ENCODE measurements at regions not wholly inside any gene's neighbourhood (a gene's known extent, or its start where the extent isn't known, plus 50 kb on each side); places are given as distances from the start of the nearest gene placed in this dataset.
"Not testable (repeated sequence)": the region's sequence is repeated elsewhere in the genome, so short reads cannot be mapped to it uniquely, and the experiment has no call there.

DNA sequence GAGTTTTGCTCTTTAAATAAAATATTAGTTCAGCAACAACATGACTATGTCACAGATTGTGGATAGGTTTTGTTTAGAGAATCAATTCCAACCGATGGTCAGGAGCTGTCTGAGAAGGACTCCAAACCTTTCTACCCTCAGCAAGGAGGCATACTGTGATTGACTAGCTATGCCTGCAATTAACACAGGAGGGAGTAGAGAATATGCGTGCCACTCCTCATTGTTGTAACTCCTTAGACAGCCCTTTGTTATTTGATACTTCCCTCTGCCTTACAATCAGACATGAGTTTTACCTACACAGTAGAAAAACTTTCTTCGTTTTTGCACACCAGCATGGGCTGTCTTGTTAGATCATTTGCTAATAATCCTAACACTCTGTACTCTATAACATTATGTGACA is 796.5 kb downstream of the PRIM2 start:
- no peak for DNase-seq
- TF ChIP-seq, protein P1, sequence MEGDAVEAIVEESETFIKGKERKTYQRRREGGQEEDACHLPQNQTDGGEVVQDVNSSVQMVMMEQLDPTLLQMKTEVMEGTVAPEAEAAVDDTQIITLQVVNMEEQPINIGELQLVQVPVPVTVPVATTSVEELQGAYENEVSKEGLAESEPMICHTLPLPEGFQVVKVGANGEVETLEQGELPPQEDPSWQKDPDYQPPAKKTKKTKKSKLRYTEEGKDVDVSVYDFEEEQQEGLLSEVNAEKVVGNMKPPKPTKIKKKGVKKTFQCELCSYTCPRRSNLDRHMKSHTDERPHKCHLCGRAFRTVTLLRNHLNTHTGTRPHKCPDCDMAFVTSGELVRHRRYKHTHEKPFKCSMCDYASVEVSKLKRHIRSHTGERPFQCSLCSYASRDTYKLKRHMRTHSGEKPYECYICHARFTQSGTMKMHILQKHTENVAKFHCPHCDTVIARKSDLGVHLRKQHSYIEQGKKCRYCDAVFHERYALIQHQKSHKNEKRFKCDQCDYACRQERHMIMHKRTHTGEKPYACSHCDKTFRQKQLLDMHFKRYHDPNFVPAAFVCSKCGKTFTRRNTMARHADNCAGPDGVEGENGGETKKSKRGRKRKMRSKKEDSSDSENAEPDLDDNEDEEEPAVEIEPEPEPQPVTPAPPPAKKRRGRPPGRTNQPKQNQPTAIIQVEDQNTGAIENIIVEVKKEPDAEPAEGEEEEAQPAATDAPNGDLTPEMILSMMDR (IDR thresholded peaks at IDR 0.05 in 4 of 5, conservative IDR thresholded peaks at IDR 0.05 in 1 of 5): no peak
- no peak for TF ChIP-seq POLR2A (IDR thresholded peaks at IDR 0.05)
- intact Hi-C loops (cut with DNase I; ENCODE audit: low total_unique reads): no loop called here
- no peaks in the 10 kb centered on the region for H3K9me3 ChIP-seq
- no peaks in the 10 kb centered on the region for H3K36me3 ChIP-seq
- in situ Hi-C loops (cut with MboI; ENCODE audit: low sequenced_read_pairs in 4 of 4): no loop called here
- H3K27ac ChIP-seq: no peak overlapping the region
- H3K4me3 ChIP-seq: no peak overlapping the region
- H3K4me1 ChIP-seq: no peaks in the 10 kb centered on the region
- no peak for ATAC-seq
- H3K27me3 ChIP-seq: no peaks in the 10 kb centered on the region

DNA sequence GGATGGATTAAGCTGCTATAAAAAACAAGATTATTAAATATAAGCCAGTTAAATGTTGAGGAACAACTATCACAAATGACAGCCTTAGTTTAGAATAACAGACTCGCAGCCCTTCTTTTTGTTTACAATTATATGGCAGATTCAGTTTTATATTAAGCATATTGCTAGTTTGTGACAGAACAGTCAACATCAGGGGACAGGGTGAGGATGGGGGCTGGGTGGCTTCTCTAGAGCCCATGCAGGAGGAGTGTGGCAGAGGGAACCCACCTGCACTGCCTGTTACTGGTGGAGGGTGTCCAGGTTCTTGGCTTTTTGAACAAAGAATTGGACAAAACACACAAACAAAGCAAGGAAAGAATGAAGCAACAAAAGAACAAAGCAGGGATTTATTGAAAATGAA is 799.7 kb downstream of the PRIM2 start:
- H3K4me1 ChIP-seq; ATAC-seq; H3K27ac ChIP-seq; H3K36me3 ChIP-seq; DNase-seq; H3K4me3 ChIP-seq; H3K27me3 ChIP-seq; in situ Hi-C loops (cut with MboI; ENCODE audit: low sequenced_read_pairs in 4 of 4); H3K9me3 ChIP-seq; intact Hi-C loops (cut with DNase I; ENCODE audit: low total_unique reads): not testable (repeated sequence)

DNA sequence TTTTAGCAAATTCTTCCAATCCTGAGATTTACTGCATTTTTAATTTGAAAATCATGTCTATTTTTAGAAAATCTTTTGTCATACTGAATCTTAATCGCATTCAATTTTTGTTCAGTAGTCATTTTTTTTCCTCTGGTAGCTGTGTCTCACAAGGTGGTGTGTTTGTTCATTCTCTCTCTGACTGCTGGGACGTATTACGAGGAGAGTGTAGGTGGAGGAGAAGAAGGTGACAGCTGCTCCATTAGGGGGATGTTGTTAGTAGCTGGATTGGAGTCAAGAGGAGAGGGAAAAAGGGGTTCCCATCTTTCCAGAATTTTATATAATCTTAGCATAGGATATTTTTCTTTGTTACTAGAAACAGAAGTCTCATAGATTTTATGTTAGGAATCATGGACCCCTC is 804.2 kb downstream of the PRIM2 start:
- H3K27me3 ChIP-seq; H3K4me1 ChIP-seq; DNase-seq; in situ Hi-C loops (cut with MboI; ENCODE audit: low sequenced_read_pairs in 4 of 4); H3K27ac ChIP-seq; H3K4me3 ChIP-seq; intact Hi-C loops (cut with DNase I; ENCODE audit: low total_unique reads); H3K9me3 ChIP-seq; H3K36me3 ChIP-seq; ATAC-seq: not testable (repeated sequence)

DNA sequence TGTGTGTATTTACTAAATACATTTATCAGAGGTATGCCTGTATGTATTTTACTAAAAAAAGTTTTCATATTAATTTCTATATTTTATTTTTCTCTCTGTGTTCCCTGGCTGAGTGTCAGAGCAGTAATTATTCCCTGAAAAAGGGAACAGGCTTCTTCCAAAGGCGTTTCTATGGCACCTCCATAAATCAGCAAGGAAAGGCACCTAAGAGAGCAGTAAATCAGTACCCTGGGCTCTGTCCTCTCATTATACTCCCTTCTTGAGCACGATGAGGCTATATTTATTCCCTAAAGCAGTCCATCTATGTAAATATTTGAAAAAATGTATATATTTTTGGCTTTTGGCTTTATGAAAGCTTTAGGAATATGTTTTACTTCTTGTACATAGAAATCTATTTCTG is 806.3 kb downstream of the PRIM2 start:
- in situ Hi-C loops (cut with MboI; ENCODE audit: low sequenced_read_pairs in 4 of 4); intact Hi-C loops (cut with DNase I; ENCODE audit: low total_unique reads); ATAC-seq; DNase-seq; H3K27ac ChIP-seq; H3K36me3 ChIP-seq; H3K4me3 ChIP-seq; H3K27me3 ChIP-seq; H3K9me3 ChIP-seq; H3K4me1 ChIP-seq: not testable (repeated sequence)

DNA sequence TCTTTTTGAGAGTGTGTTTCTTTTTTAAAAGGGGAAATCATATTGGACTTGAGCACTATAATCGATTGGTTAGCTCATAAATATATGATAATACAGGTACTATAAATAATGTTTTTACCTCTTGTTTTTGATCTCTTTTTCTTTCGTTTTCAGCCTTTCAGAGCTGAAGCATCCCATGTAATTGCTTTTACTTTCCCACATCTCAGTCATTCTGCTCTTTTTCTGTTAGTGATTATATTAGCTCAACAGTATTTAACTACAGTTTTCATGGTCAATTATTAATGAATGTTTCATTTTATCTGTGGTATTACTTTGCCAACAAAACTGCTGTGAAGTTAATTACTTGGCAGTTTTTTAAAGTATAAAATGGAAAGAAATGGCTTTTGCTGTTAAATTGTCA is 811.1 kb downstream of the PRIM2 start:
- in situ Hi-C loops (cut with MboI; ENCODE audit: low sequenced_read_pairs in 4 of 4); intact Hi-C loops (cut with DNase I; ENCODE audit: low total_unique reads): not testable (repeated sequence)

DNA sequence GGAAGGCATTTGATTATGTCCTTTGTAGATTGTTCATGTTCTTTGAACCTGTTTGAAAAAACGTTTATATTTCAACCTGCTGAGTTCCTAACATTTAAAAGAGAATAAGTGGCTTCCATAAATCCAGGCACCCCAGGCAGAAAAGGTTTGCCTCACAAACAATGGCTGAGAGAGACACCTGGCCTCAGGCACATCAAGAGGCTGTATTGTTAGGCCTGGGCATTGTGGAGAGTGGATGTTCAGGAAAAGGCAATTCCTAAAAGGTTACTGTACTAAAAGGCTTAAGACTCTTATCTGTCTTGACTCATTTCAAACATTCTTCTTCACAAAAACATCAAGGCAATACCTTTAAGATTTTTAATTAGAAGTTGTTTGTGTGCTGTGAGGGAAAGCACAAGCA is 811.7 kb downstream of the PRIM2 start:
- DNase-seq; H3K4me3 ChIP-seq; ATAC-seq; intact Hi-C loops (cut with DNase I; ENCODE audit: low total_unique reads); H3K36me3 ChIP-seq; H3K9me3 ChIP-seq; H3K4me1 ChIP-seq; H3K27me3 ChIP-seq; H3K27ac ChIP-seq; in situ Hi-C loops (cut with MboI; ENCODE audit: low sequenced_read_pairs in 4 of 4): not testable (repeated sequence)

More for the DNA sequence above, 811.1 kb downstream of the PRIM2 start:
- not testable (repeated sequence) for H3K27ac ChIP-seq, H3K4me1 ChIP-seq, H3K36me3 ChIP-seq, H3K27me3 ChIP-seq, H3K9me3 ChIP-seq, DNase-seq, ATAC-seq, H3K4me3 ChIP-seq

DNA sequence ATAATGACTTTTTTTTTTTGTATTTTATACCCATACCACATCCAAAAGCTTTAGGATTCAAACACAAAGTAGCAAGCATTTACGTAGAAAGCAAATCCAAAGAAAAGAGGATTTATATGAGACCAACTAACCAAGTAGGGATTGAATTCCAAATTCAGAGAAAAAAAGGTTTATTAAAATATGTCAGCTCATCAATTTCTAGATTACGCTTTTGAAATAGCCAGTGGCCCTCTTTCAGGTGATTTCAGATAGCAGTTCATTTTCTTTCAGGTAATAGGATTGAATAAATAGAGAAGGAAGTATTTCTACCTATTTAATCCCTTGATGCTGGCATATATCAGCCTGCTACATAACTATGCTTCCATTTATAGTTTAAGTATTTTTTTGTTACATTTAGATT is 822.3 kb downstream of the PRIM2 start:
- ATAC-seq; H3K27me3 ChIP-seq; intact Hi-C loops (cut with DNase I; ENCODE audit: low total_unique reads); H3K27ac ChIP-seq; H3K9me3 ChIP-seq; DNase-seq; in situ Hi-C loops (cut with MboI; ENCODE audit: low sequenced_read_pairs in 4 of 4); H3K4me3 ChIP-seq; H3K36me3 ChIP-seq; H3K4me1 ChIP-seq: not testable (repeated sequence)

DNA sequence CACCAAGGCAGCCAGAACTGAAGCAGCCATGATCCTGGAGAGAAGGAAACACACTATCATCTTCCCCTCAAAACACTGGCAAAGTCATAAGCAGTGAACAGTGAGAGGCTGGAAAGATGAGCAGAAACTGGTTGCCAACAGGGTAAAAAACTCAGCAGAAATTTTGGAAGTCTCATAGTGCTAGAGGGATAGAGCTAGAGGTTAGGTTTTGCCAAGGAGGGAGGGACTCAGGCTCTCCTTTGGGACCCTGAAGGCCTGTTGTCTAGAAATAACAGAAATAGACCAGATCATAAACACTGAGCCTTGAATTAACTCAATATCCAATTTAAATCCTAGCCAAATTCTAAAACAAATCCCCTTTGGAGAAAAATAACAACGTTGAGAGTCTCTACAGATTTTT is 853.6 kb downstream of the PRIM2 start:
- in situ Hi-C loops (cut with MboI; ENCODE audit: low sequenced_read_pairs in 4 of 4); DNase-seq; intact Hi-C loops (cut with DNase I; ENCODE audit: low total_unique reads); ATAC-seq; H3K27ac ChIP-seq; H3K9me3 ChIP-seq; H3K4me1 ChIP-seq; H3K27me3 ChIP-seq; H3K36me3 ChIP-seq; H3K4me3 ChIP-seq: not testable (repeated sequence)

DNA sequence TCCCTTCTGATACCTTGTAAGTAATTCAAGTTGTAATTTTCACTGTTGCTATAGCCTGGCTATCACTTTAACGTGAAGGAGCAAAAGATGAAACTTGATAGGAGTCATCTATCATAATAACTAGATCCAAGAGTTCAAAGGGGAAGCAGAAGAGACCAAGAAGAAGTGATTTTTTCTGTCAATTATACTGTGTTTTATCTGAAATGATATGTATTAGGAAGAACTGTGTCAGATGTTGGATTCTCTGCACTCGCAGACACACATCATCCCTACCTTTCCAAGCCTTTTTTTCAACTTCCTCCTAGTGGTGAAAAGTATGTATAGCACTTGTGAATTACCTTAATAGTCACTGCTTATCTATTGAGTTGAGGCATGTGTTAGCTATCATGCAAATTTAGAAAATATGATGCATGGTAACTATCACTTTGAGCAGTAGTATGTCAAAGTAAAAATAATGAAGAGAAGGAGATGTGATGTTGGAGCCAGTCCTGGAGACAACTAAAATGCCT is 864.2 kb downstream of the PRIM2 start:
- H3K4me1 ChIP-seq; H3K27me3 ChIP-seq; intact Hi-C loops (cut with DNase I; ENCODE audit: low total_unique reads); H3K4me3 ChIP-seq; H3K36me3 ChIP-seq; DNase-seq; ATAC-seq; H3K27ac ChIP-seq; in situ Hi-C loops (cut with MboI; ENCODE audit: low sequenced_read_pairs in 4 of 4); H3K9me3 ChIP-seq: not testable (repeated sequence)

DNA sequence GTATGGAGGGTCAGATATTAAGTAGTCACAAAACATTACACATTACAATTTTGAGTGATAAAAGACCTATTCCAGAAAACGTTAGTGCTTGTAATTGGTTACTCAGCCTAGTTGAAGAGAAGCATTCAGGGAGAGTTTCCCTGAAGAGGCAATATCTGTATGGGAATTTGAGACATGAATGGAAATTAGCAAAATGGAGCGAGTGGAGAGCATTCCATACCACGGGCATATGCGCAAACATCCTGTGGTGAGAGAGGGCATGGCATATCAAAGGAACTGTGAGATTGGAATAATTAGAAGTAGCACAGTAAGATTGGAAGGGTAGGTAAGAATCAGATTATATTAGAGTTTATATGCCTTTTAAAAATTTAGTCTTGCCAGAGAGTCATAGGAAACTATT is 867.9 kb downstream of the PRIM2 start:
- H3K27ac ChIP-seq; in situ Hi-C loops (cut with MboI; ENCODE audit: low sequenced_read_pairs in 4 of 4); H3K9me3 ChIP-seq; H3K4me1 ChIP-seq; intact Hi-C loops (cut with DNase I; ENCODE audit: low total_unique reads); H3K36me3 ChIP-seq; H3K27me3 ChIP-seq; H3K4me3 ChIP-seq; DNase-seq; ATAC-seq: not testable (repeated sequence)

DNA sequence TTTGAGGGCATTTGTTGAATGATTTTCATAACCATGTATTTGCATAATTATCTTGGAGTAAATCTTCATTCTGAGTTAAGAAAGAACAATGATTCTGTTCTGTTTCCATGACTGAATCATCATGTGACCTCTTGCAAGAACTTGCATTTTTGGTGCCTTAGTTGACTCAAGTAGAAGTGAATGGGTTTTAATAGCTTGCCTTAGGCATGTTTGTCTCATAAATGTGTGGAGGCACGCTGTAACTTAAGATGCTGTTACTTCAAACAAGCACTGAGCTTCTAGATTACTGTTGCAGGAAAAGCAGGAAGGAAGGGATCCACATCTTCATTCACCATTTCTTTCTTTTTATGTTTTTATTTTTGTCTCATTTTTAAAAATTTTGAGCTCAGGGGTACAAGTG is 875.8 kb downstream of the PRIM2 start:
- H3K27me3 ChIP-seq; DNase-seq; intact Hi-C loops (cut with DNase I; ENCODE audit: low total_unique reads); H3K9me3 ChIP-seq; H3K4me1 ChIP-seq; ATAC-seq; H3K4me3 ChIP-seq; H3K27ac ChIP-seq; in situ Hi-C loops (cut with MboI; ENCODE audit: low sequenced_read_pairs in 4 of 4); H3K36me3 ChIP-seq: not testable (repeated sequence)

Measured in gastrocnemius medialis (tissue), 4 donors.